ENCODE measurements at regions not wholly inside any gene's neighbourhood (a gene's known extent, or its start where the extent isn't known, plus 50 kb on each side); places are given as distances from the start of the nearest gene placed in this dataset.

DNA sequence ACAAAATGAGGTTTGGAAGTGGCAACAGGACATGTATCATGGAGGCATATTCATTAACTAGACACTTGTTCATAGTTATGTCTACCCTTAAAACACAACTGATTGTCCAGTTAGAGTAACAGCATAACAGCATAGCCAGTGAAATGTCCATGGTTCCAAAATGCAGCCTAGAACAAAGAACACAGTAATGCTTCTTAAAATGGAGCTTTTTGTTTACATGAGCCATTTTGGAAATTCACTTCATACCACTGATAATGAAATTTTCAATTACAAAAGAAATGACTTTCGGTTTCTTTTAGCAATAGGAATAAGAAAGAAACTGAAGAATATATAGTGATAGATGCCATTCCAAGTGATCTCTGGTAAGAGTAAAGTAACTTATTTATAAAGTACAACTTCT, 111.1 kb upstream of the DST start:
- Histone ChIP-seq H3K4me3 (ENCODE audit: insufficient read depth, low read length, poor library complexity, severe bottlenecking) (no peak overlapping the region), H3K27me3 (ENCODE audit: low read length) (no peaks in the 10 kb centered on the region), H3K9me3 (ENCODE audit: insufficient read depth, low read length) (no peaks in the 10 kb centered on the region), H3K4me2 (ENCODE audit: low read depth, low read length, poor library complexity, severe bottlenecking) (no peak overlapping the region), H3K79me2 (ENCODE audit: insufficient read depth, low read length) (no peaks in the 10 kb centered on the region), H3F3A (ENCODE audit: insufficient read depth) (no peaks in the 10 kb centered on the region), H4K20me1 (ENCODE audit: low read depth, low read length) (no peaks in the 10 kb centered on the region; the same call in 1 of the 2 replicates), H3K9me2 (replicated peaks; ENCODE audit: insufficient read depth, low read length) (no peaks in the 10 kb centered on the region), H3K9ac (ENCODE audit: low read length) (no peak overlapping the region), H3K27ac (ENCODE audit: low read depth, low read length) (no peak overlapping the region), H3K36me3 (ENCODE audit: low read length) (no peaks in the 10 kb centered on the region), H2AFZ (ENCODE audit: low read depth, low read length, severe bottlenecking) (no peak overlapping the region)
- 0 out of 2 replicates have a peak, but pooled peaks have one; percentile 22 for TF ChIP-seq EZH2phosphoT487 (conservative IDR thresholded peaks at IDR 0.05; ENCODE audit: low read length)
- TF ChIP-seq CTCF (IDR thresholded peaks at IDR 0.05; ENCODE audit: insufficient read depth, low read length, poor library complexity, severe bottlenecking): no peak

GRCh38 chr6:56752534-56752933, 109.8 kb upstream of the DST start:
- Histone ChIP-seq H3K27ac (ENCODE audit: low read depth, low read length) (no peak overlapping the region), H3K9me3 (ENCODE audit: insufficient read depth, low read length) (no peaks in the 10 kb centered on the region), H3K9ac (ENCODE audit: low read length) (no peak overlapping the region), H3K79me2 (ENCODE audit: insufficient read depth, low read length) (no peaks in the 10 kb centered on the region), H3K27me3 (ENCODE audit: low read length) (no peaks in the 10 kb centered on the region), H3K36me3 (ENCODE audit: low read length) (no peaks in the 10 kb centered on the region), H3K9me2 (replicated peaks; ENCODE audit: insufficient read depth, low read length) (no peaks in the 10 kb centered on the region), H3F3A (ENCODE audit: insufficient read depth) (no peaks in the 10 kb centered on the region), H2AFZ (ENCODE audit: low read depth, low read length, severe bottlenecking) (no peak overlapping the region), H4K20me1 (ENCODE audit: low read depth, low read length) (no peaks in the 10 kb centered on the region; the same call in 1 of the 2 replicates), H3K4me2 (ENCODE audit: low read depth, low read length, poor library complexity, severe bottlenecking) (no peak overlapping the region), H3K4me3 (ENCODE audit: insufficient read depth, low read length, poor library complexity, severe bottlenecking) (no peak overlapping the region)
- no peak for TF ChIP-seq EZH2phosphoT487 (conservative IDR thresholded peaks at IDR 0.05; ENCODE audit: low read length)

- no peaks in the 10 kb centered on the region for H3K9me2 ChIP-seq (replicated peaks; ENCODE audit: insufficient read depth, low read length)
- H2AFZ ChIP-seq (ENCODE audit: low read depth, low read length, severe bottlenecking): no peak overlapping the region
- no peaks in the 10 kb centered on the region for H3F3A ChIP-seq (ENCODE audit: insufficient read depth)
- no peak overlapping the region for H3K27ac ChIP-seq (ENCODE audit: low read depth, low read length)
- no peaks in the 10 kb centered on the region for H3K79me2 ChIP-seq (ENCODE audit: insufficient read depth, low read length)
- H3K9me3 ChIP-seq (ENCODE audit: insufficient read depth, low read length): no peaks in the 10 kb centered on the region
- H3K9ac ChIP-seq (ENCODE audit: low read length): no peak overlapping the region
- H3K4me3 ChIP-seq (ENCODE audit: insufficient read depth, low read length, poor library complexity, severe bottlenecking): no peak overlapping the region
- no peaks in the 10 kb centered on the region for H3K36me3 ChIP-seq (ENCODE audit: low read length)
- no peak for TF ChIP-seq EZH2phosphoT487 (conservative IDR thresholded peaks at IDR 0.05; ENCODE audit: low read length)
- no peak for TF ChIP-seq CTCF (IDR thresholded peaks at IDR 0.05; ENCODE audit: insufficient read depth, low read length, poor library complexity, severe bottlenecking)
- no peaks in the 10 kb centered on the region for H3K27me3 ChIP-seq (ENCODE audit: low read length)
- H3K4me2 ChIP-seq (ENCODE audit: low read depth, low read length, poor library complexity, severe bottlenecking): no peak overlapping the region
- no peaks in the 10 kb centered on the region; the same call in 1 of the 2 replicates for H4K20me1 ChIP-seq (ENCODE audit: low read depth, low read length)
Measured at GRCh38 chr6:56752009-56752408, 109.3 kb upstream of the DST start.

GRCh38 chr6:56751604-56752003, 108.9 kb upstream of the DST start:
- H3K27ac ChIP-seq (ENCODE audit: low read depth, low read length): no peak overlapping the region
- TF ChIP-seq CTCF (IDR thresholded peaks at IDR 0.05; ENCODE audit: insufficient read depth, low read length, poor library complexity, severe bottlenecking) (no peak), EZH2phosphoT487 (conservative IDR thresholded peaks at IDR 0.05; ENCODE audit: low read length) (no peak)
- no peak overlapping the region for H3K4me2 ChIP-seq (ENCODE audit: low read depth, low read length, poor library complexity, severe bottlenecking)
- no peak overlapping the region for H2AFZ ChIP-seq (ENCODE audit: low read depth, low read length, severe bottlenecking)
- H3K9me3 ChIP-seq (ENCODE audit: insufficient read depth, low read length): no peaks in the 10 kb centered on the region
- no peaks in the 10 kb centered on the region for H3K36me3 ChIP-seq (ENCODE audit: low read length)
- H3K27me3 ChIP-seq (ENCODE audit: low read length): 0 out of 2 replicates have a peak, but pooled peaks cover 2% of the 10 kb centered on the region
- no peaks in the 10 kb centered on the region; the same call in 1 of the 2 replicates for H4K20me1 ChIP-seq (ENCODE audit: low read depth, low read length)
- H3F3A ChIP-seq (ENCODE audit: insufficient read depth): no peaks in the 10 kb centered on the region
- H3K79me2 ChIP-seq (ENCODE audit: insufficient read depth, low read length): no peaks in the 10 kb centered on the region
- H3K4me3 ChIP-seq (ENCODE audit: insufficient read depth, low read length, poor library complexity, severe bottlenecking): no peak overlapping the region
- H3K9me2 ChIP-seq (replicated peaks; ENCODE audit: insufficient read depth, low read length): no peaks in the 10 kb centered on the region
- no peak overlapping the region for H3K9ac ChIP-seq (ENCODE audit: low read length)
